ENCODE measurements at regions not wholly inside any gene's neighbourhood (a gene's known extent, or its start where the extent isn't known, plus 50 kb on each side); places are given as distances from the start of the nearest gene placed in this dataset.

DNA sequence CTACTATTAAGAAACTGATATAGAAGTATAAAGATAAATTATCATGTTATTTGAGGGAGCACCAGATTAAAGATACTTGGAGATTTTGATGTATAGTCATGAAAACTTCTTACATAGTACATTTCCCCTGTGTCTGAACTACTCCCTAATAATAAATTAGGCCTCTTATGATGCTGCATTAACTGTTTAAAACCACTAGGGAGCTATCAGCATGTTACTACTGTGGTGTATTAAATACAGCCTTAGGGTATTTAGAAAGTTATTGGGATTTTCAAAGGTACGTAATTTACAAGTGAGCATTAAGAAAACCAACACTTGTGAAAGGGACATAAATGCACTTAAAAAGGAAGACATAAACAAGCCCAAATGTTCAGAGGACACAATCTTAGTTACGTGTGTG is 714.0 kb downstream of the EPHA4 start:
- intact Hi-C loops (cut with micrococcal nuclease), result no loop called here
- H3K9ac ChIP-seq (ENCODE audit: low read length), result no peak overlapping the region
- ChIA-PET POLR2A (ENCODE audit: unreplicated experiment) (no interaction called here), CTCF (no interaction called here)
- H3K27ac ChIP-seq (ENCODE audit: low read length), result no peak overlapping the region
- no peaks in the 10 kb centered on the region for H3K27me3 ChIP-seq (ENCODE audit: low read length)
- BruUV-seq (replicated peaks), result no TSS peak
- H4K20me1 ChIP-seq (ENCODE audit: low read length), result no peaks in the 10 kb centered on the region
- no peak overlapping the region for H2AFZ ChIP-seq (ENCODE audit: low read length)
- TF ChIP-seq, protein P1, sequence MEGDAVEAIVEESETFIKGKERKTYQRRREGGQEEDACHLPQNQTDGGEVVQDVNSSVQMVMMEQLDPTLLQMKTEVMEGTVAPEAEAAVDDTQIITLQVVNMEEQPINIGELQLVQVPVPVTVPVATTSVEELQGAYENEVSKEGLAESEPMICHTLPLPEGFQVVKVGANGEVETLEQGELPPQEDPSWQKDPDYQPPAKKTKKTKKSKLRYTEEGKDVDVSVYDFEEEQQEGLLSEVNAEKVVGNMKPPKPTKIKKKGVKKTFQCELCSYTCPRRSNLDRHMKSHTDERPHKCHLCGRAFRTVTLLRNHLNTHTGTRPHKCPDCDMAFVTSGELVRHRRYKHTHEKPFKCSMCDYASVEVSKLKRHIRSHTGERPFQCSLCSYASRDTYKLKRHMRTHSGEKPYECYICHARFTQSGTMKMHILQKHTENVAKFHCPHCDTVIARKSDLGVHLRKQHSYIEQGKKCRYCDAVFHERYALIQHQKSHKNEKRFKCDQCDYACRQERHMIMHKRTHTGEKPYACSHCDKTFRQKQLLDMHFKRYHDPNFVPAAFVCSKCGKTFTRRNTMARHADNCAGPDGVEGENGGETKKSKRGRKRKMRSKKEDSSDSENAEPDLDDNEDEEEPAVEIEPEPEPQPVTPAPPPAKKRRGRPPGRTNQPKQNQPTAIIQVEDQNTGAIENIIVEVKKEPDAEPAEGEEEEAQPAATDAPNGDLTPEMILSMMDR (conservative IDR thresholded peaks at IDR 0.05; ENCODE audit: low read depth, low read length), result peak; percentile 40; the same call in 1 of the 2 replicates
- TF ChIP-seq EZH2phosphoT487 (IDR thresholded peaks at IDR 0.05; ENCODE audit: borderline replicate concordance, low read length) (no peak), EZH2 (IDR thresholded peaks at IDR 0.05; ENCODE audit: low read length, unreplicated experiment) (no peak)
- no peak overlapping the region for H3K4me3 ChIP-seq (ENCODE audit: low read length)
- no peaks in the 10 kb centered on the region for H3K9me2 ChIP-seq (replicated peaks; ENCODE audit: low read length)
- no peak overlapping the region for H3K4me2 ChIP-seq (ENCODE audit: low read length)
- no peaks in the 10 kb centered on the region for H3K4me1 ChIP-seq (ENCODE audit: insufficient read depth, low read length)
- no peaks in the 10 kb centered on the region for H3F3A ChIP-seq (ENCODE audit: low read length, unreplicated experiment)
- no peaks in the 10 kb centered on the region for H3K36me3 ChIP-seq (ENCODE audit: low read depth, low read length)
- ATAC-seq (no peak), DNase-seq (peak; percentile 7)
- H3K79me2 ChIP-seq (ENCODE audit: low read length), result no peaks in the 10 kb centered on the region
- H3K9me3 ChIP-seq (ENCODE audit: low read length), result no peaks in the 10 kb centered on the region

DNA sequence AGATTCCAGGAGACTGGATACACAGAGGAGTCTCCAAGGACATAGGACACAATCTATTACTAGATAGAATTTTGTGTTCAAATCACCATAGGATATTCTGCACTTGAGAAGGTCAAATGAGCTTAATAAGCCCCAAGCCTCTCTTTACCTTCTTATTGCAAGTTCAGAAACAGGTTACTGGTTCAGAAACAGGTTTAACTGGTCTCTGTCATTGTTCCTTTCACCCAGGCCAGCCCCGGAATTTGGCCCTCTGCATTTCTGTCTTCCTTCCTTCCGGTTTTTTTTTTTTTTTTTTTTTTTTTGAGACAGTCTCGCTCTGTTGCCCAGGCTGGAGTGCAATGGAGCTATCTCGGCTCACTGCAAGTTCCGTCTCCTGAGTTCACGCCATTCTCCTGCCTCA is 700.2 kb downstream of the EPHA4 start:
- ChIA-PET CTCF (no interaction called here), POLR2A (ENCODE audit: unreplicated experiment) (no interaction called here)
- Histone ChIP-seq H2AFZ (ENCODE audit: low read length) (no peak overlapping the region), H3K4me3 (ENCODE audit: low read length) (no peak overlapping the region), H3K9ac (ENCODE audit: low read length) (no peak overlapping the region), H3F3A (ENCODE audit: low read length, unreplicated experiment) (no peaks in the 10 kb centered on the region), H3K79me2 (ENCODE audit: low read length) (no peaks in the 10 kb centered on the region), H3K4me1 (ENCODE audit: insufficient read depth, low read length) (peaks cover 9% of the 10 kb centered on the region; the same call in 1 of the 2 replicates), H3K9me3 (ENCODE audit: low read length) (no peaks in the 10 kb centered on the region), H3K27me3 (ENCODE audit: low read length) (no peaks in the 10 kb centered on the region), H3K27ac (ENCODE audit: low read length) (no peak overlapping the region), H3K36me3 (ENCODE audit: low read depth, low read length) (no peaks in the 10 kb centered on the region), H4K20me1 (ENCODE audit: low read length) (no peaks in the 10 kb centered on the region), H3K4me2 (ENCODE audit: low read length) (no peak overlapping the region), H3K9me2 (replicated peaks; ENCODE audit: low read length) (no peaks in the 10 kb centered on the region)
- TF ChIP-seq, protein P1 (conservative IDR thresholded peaks at IDR 0.05; ENCODE audit: low read depth, low read length), result no peak
- TF ChIP-seq EZH2 (IDR thresholded peaks at IDR 0.05; ENCODE audit: low read length, unreplicated experiment), result no peak
- TF ChIP-seq EZH2phosphoT487 (IDR thresholded peaks at IDR 0.05; ENCODE audit: borderline replicate concordance, low read length), result no peak
- DNase-seq (peak; percentile 57), ATAC-seq (no peak)
- intact Hi-C loops (cut with micrococcal nuclease), result no loop called here
- BruUV-seq (replicated peaks), result no TSS peak

DNA sequence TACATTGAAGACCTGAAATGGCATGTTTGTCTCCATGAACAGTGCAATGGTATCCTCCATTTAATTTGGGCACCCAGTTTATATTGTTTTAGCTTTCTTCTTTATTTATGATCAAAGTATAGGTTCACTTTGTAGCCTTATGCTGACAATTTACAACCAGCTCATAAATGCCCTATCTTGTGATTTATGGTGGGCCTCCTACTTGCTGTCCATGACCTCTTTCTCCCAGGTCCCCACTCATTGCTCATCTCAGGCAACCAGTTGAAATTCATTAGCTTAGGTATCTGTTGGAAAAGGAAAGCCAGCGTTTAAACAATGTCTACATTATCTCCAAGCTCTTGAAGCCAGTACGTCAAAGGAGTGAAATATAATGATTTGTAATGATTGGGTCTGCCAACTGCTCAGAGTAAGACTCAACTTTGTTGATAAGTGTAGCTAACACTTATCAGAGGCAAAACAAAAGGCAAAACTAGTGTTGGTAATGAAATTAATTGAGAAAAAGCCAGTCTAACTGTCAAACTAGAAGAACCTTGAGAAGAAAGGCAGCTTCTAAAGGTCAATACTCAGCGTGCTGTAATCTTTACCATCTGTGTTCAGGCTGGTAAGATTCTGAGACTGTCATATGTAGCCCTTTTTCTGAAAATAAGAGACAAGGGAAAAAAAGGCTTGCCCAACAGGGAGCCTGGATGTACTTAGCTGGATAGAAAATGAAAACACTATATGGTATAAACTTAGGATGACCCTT is 695.9 kb downstream of the EPHA4 start:
- Histone ChIP-seq H3K79me2 (ENCODE audit: low read length) (no peaks in the 10 kb centered on the region), H3K4me2 (ENCODE audit: low read length) (no peak overlapping the region), H3K4me3 (ENCODE audit: low read length) (no peak overlapping the region), H3K27me3 (ENCODE audit: low read length) (no peaks in the 10 kb centered on the region), H3K27ac (ENCODE audit: low read length) (no peak overlapping the region), H3F3A (ENCODE audit: low read length, unreplicated experiment) (no peaks in the 10 kb centered on the region), H3K9ac (ENCODE audit: low read length) (no peak overlapping the region), H3K4me1 (ENCODE audit: insufficient read depth, low read length) (peaks cover 9% of the 10 kb centered on the region; the same call in 1 of the 2 replicates), H3K9me3 (ENCODE audit: low read length) (no peaks in the 10 kb centered on the region), H3K9me2 (replicated peaks; ENCODE audit: low read length) (no peaks in the 10 kb centered on the region), H2AFZ (ENCODE audit: low read length) (no peak overlapping the region), H4K20me1 (ENCODE audit: low read length) (no peaks in the 10 kb centered on the region), H3K36me3 (ENCODE audit: low read depth, low read length) (no peaks in the 10 kb centered on the region)
- no peak for DNase-seq
- TF ChIP-seq EZH2phosphoT487 (IDR thresholded peaks at IDR 0.05; ENCODE audit: borderline replicate concordance, low read length) (no peak), EZH2 (IDR thresholded peaks at IDR 0.05; ENCODE audit: low read length, unreplicated experiment) (no peak)
- TF ChIP-seq, protein P1 (conservative IDR thresholded peaks at IDR 0.05; ENCODE audit: low read depth, low read length), result no peak
- intact Hi-C loops (cut with micrococcal nuclease), result no loop called here
- POLR2A ChIA-PET (ENCODE audit: unreplicated experiment), result no interaction called here
- ATAC-seq, result no peak
- CTCF ChIA-PET, result no interaction called here
- no TSS peak for BruUV-seq (replicated peaks)
